ENCODE measurements at regions not wholly inside any gene's neighbourhood (a gene's known extent, or its start where the extent isn't known, plus 50 kb on each side); places are given as distances from the start of the nearest gene placed in this dataset.
"Not testable (repeated sequence)": the region's sequence is repeated elsewhere in the genome, so short reads cannot be mapped to it uniquely, and the experiment has no call there.

- H3K9ac ChIP-seq (ENCODE audit: low read depth, low read length) = no peak overlapping the region
- no peaks in the 10 kb centered on the region; the same call in 1 of the 2 replicates for H3K36me3 ChIP-seq (ENCODE audit: insufficient read depth, low read length)
- H3K9me3 ChIP-seq (ENCODE audit: control insufficient read depth, insufficient read depth, low read length) = peaks cover 9% of the 10 kb centered on the region
- peaks cover 7% of the 10 kb centered on the region for H3K4me1 ChIP-seq (ENCODE audit: insufficient read depth, low read length)
These were observed 84.7 kb downstream of the DLEU7 start for GRCh38 chr13:50758796-50759195.

DNA sequence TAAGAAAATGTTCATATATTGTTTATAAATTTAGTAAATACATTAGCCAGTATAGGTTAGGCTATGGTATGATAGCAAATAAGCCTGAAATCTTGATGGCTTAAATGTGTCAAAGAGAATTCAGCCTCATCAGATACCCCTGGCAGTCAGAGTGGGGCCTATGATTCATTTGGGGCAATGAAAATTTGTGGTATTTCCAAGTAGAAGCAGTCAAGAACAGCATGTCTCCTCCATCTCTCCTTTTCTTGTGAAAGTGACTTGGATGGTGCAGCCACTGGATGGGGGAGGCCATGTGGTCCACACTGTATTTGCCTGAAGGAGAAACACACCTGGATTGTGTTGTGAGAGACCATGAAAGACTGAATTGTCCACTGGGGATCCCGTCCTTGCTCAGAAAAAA is 82.7 kb downstream of the DLEU7 start:
- peaks cover 6% of the 10 kb centered on the region; the same call in 1 of the 2 replicates for H3K9me3 ChIP-seq (ENCODE audit: control insufficient read depth, insufficient read depth, low read length)
- H3K36me3 ChIP-seq (ENCODE audit: insufficient read depth, low read length) = no peaks in the 10 kb centered on the region; the same call in 1 of the 2 replicates
- H3K9ac ChIP-seq (ENCODE audit: low read depth, low read length) = no peak overlapping the region
- peaks cover 7% of the 10 kb centered on the region for H3K4me1 ChIP-seq (ENCODE audit: insufficient read depth, low read length)

GRCh38 chr13:50761406-50761805 is 82.1 kb downstream of the DLEU7 start:
- Histone ChIP-seq H3K9ac (ENCODE audit: low read depth, low read length) (no peak overlapping the region), H3K4me1 (ENCODE audit: insufficient read depth, low read length) (peaks cover 7% of the 10 kb centered on the region), H3K9me3 (ENCODE audit: control insufficient read depth, insufficient read depth, low read length) (peaks cover 6% of the 10 kb centered on the region; the same call in 1 of the 2 replicates), H3K36me3 (ENCODE audit: insufficient read depth, low read length) (no peaks in the 10 kb centered on the region; the same call in 1 of the 2 replicates)

GRCh38 chr13:50762969-50763567 is 80.4 kb downstream of the DLEU7 start:
- Histone ChIP-seq H3K36me3 (ENCODE audit: insufficient read depth, low read length) (no peaks in the 10 kb centered on the region; the same call in 1 of the 2 replicates), H3K9ac (ENCODE audit: low read depth, low read length) (no peak overlapping the region), H3K4me1 (ENCODE audit: insufficient read depth, low read length) (no peaks in the 10 kb centered on the region), H3K9me3 (ENCODE audit: control insufficient read depth, insufficient read depth, low read length) (peaks cover 4% of the 10 kb centered on the region; the same call in 1 of the 2 replicates)

DNA sequence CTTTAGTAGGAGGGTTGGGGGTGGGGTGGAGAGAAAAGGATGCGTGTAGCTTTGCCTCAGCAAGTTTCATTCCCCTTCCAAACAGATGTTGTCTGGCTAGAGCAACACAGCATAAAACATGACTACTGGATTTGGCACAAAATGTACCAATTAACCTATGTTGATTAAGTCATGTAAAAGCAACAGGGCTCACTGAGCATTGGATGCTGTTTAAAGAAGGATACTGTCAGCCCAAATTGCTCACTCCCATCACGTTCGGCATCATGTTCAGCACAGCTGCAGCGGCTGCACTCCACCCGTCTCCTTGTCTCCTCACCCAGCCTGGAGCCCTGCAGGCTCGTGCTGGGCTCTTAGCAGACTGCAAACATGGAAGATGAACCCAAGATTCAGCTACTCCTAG is 77.5 kb downstream of the DLEU7 start:
- H3K36me3 ChIP-seq (ENCODE audit: insufficient read depth, low read length) = no peaks in the 10 kb centered on the region; the same call in 1 of the 2 replicates
- no peaks in the 10 kb centered on the region for H3K4me1 ChIP-seq (ENCODE audit: insufficient read depth, low read length)
- no peak overlapping the region for H3K9ac ChIP-seq (ENCODE audit: low read depth, low read length)
- H3K9me3 ChIP-seq (ENCODE audit: control insufficient read depth, insufficient read depth, low read length) = no peaks in the 10 kb centered on the region

DNA sequence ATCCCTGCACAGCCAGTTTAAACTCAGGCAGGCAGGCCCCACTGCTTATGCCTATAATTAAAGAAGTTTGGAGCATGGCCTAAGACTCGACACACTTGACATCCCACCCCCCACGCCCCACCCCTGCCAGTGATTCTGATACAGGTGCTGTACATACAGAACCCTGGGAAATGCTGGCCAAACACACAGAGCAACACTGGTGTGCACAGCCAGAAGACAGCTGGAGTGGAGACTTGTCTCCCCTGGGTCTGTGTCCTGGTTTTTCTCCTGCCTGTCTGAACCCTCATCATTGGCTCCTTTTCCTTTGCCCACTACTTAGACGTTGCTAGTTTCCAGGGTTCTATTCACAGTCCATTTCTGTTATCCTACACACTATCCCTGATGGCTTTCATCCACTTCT is 76.8 kb downstream of the DLEU7 start:
- H3K4me1 ChIP-seq (ENCODE audit: insufficient read depth, low read length) = no peaks in the 10 kb centered on the region
- no peaks in the 10 kb centered on the region for H3K9me3 ChIP-seq (ENCODE audit: control insufficient read depth, insufficient read depth, low read length)
- H3K9ac ChIP-seq (ENCODE audit: low read depth, low read length) = no peak overlapping the region
- H3K36me3 ChIP-seq (ENCODE audit: insufficient read depth, low read length) = no peaks in the 10 kb centered on the region; the same call in 1 of the 2 replicates

DNA sequence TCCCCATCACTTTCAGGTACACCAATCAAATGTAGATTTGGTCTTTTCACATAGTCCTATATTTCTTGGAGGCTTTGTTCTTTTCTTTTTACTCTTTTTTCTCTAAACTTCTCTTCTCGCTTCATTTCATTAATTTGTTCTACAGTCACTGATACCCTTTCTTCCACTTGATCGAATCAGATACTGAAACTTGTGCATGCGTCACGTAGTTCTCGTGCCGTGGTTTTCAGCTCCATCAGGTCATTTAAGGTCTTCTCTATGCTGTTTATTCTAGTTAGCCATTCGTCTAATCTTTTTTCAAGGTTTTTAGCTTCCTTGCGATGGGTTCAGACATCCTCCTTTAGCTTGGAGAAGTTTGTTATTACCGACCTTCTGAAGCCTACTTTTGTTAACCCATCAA is 70.6 kb downstream of the DLEU7 start:
- not testable (repeated sequence) for H3K9ac ChIP-seq (ENCODE audit: low read depth, low read length); H3K9me3 ChIP-seq (ENCODE audit: control insufficient read depth, insufficient read depth, low read length); H3K36me3 ChIP-seq (ENCODE audit: insufficient read depth, low read length); H3K4me1 ChIP-seq (ENCODE audit: insufficient read depth, low read length)

Measured in ES-I3 (cell line).